Liver (tissue), 7 donors: ENCODE measurements at regions not wholly inside any gene's neighbourhood (a gene's known extent, or its start where the extent isn't known, plus 50 kb on each side); places are given as distances from the start of the nearest gene placed in this dataset.

Experiments
- DNase-seq: peaks from one replicate; pipeline ENCODE4 v3.0.0-alpha.2; 2017; ENCODE audit warnings: low spot score
- H3K27ac ChIP-seq, 2 donors: one replicate each; pipeline ENCODE4 v1.7.0; 2013; ENCODE audit warnings: inconsistent platforms in 2 of 2, low read length in 2 of 2, control low read depth in 1 of 2, low read depth in 1 of 2, mild to moderate bottlenecking in 1 of 2
- H3K27me3 ChIP-seq, 4 donors: one replicate each; pipeline versions ENCODE4 v1.6.1 to v1.7.0; 2013; ENCODE audit warnings: low read length in 3 of 4, inconsistent platforms in 1 of 4, mild to moderate bottlenecking in 1 of 4, moderate library complexity in 1 of 4; ENCODE audit not compliant: control insufficient read depth in 4 of 4, insufficient read depth in 4 of 4
- H3K36me3 ChIP-seq, 4 donors: one replicate each; pipeline versions ENCODE4 v1.6.1 to v1.7.0; 2013; ENCODE audit warnings: low read length in 3 of 4, mild to moderate bottlenecking in 3 of 4, low read depth in 1 of 4, moderate library complexity in 1 of 4; ENCODE audit not compliant: control insufficient read depth in 4 of 4, insufficient read depth in 3 of 4
- H3K4me1 ChIP-seq, 4 donors: one replicate each; pipeline versions ENCODE4 v1.6.1 to v1.7.0; 2013; ENCODE audit warnings: low read length in 3 of 4, mild to moderate bottlenecking in 3 of 4, moderate library complexity in 1 of 4; ENCODE audit not compliant: control insufficient read depth in 4 of 4, insufficient read depth in 4 of 4
- H3K4me3 ChIP-seq, 3 donors: one replicate each; pipeline versions ENCODE4 v1.6.1 to v1.7.0; 2013; ENCODE audit warnings: low read length in 3 of 3, control low read depth in 1 of 3, low read depth in 1 of 3, mild to moderate bottlenecking in 1 of 3
- H3K9ac ChIP-seq, 2 donors: one replicate each; pipeline ENCODE4 v1.7.0; 2013; ENCODE audit warnings: low read length in 2 of 2, mild to moderate bottlenecking in 2 of 2, moderate library complexity in 2 of 2, control low read depth in 1 of 2, low read depth in 1 of 2
- H3K9me3 ChIP-seq, 4 donors: one replicate each; pipeline versions ENCODE4 v1.6.1 to v1.7.0; 2013; ENCODE audit warnings: low read length in 3 of 4; ENCODE audit not compliant: control insufficient read depth in 4 of 4
- EGR1 ChIP-seq, 2 donors: IDR thresholded peaks; 2 replicates each; pipeline ENCODE4 v1.6.1; 2016 to 2018; ENCODE audit warnings: antibody characterized with exemption in 2 of 2, low read depth in 2 of 2
- FOXA1 ChIP-seq: IDR thresholded peaks from 2 replicates; pipeline ENCODE4 v1.6.1; 2016; ENCODE audit warnings: antibody characterized with exemption
- FOXA2 ChIP-seq: IDR thresholded peaks from 2 replicates; pipeline ENCODE4 v1.6.1; 2016; ENCODE audit warnings: antibody characterized with exemption
- GABPA ChIP-seq, 2 donors: IDR thresholded peaks in 1 of 2; conservative IDR thresholded peaks in 1 of 2; 2 replicates each; pipeline ENCODE4 v1.6.1; 2016; ENCODE audit warnings: antibody characterized with exemption in 2 of 2, mild to moderate bottlenecking in 1 of 2, moderate library complexity in 1 of 2
- HNF4A ChIP-seq, 2 donors: conservative IDR thresholded peaks; 2 replicates each; pipeline ENCODE4 v1.6.1; 2016; ENCODE audit warnings: antibody characterized with exemption in 2 of 2, mild to moderate bottlenecking in 2 of 2
- HNF4G ChIP-seq: IDR thresholded peaks from 2 replicates; pipeline ENCODE4 v1.6.1; 2016; ENCODE audit warnings: antibody characterized with exemption
- JUND ChIP-seq, 2 donors: IDR thresholded peaks; 2 replicates each; pipeline ENCODE4 v1.6.1; 2016; ENCODE audit warnings: antibody characterized with exemption in 2 of 2
- NR2F2 ChIP-seq: IDR thresholded peaks from 2 replicates; pipeline ENCODE4 v1.6.1; 2016; ENCODE audit warnings: antibody characterized with exemption
- RAD21 ChIP-seq, 2 donors: IDR thresholded peaks; 2 replicates each; pipeline ENCODE4 v1.6.1; 2016; ENCODE audit warnings: antibody characterized with exemption in 2 of 2, mild to moderate bottlenecking in 2 of 2
- RXRA ChIP-seq, 2 donors: IDR thresholded peaks; 2 replicates each; pipeline ENCODE4 v1.6.1; 2017 to 2018; ENCODE audit warnings: antibody characterized with exemption in 2 of 2, mild to moderate bottlenecking in 1 of 2
- SP1 ChIP-seq: IDR thresholded peaks from 2 replicates; pipeline ENCODE4 v1.6.1; 2018; ENCODE audit warnings: antibody characterized with exemption, mild to moderate bottlenecking
- YY1 ChIP-seq: IDR thresholded peaks from 2 replicates; pipeline ENCODE4 v1.6.1; 2016; ENCODE audit warnings: antibody characterized with exemption, mild to moderate bottlenecking
- TF ChIP-seq, protein P1 (sequence below): IDR thresholded peaks from 2 replicates; pipeline ENCODE4 v1.6.1; 2016; ENCODE audit warnings: antibody characterized with exemption
- TF ChIP-seq, protein P2 (sequence below): fragments of 150-350 bp; IDR thresholded peaks from 2 replicates; pipeline ENCODE4 v1.5.1; 2017; ENCODE audit warnings: improper control_type of control experiment, low read depth, low read length; ENCODE audit not compliant: missing input control
- TF ChIP-seq, protein P3 (sequence below): IDR thresholded peaks from 2 replicates; pipeline ENCODE4 v1.6.1; 2016; ENCODE audit warnings: antibody characterized with exemption
- TF ChIP-seq, protein P4 (sequence below): IDR thresholded peaks from 2 replicates; pipeline ENCODE4 v1.6.1; 2016; ENCODE audit warnings: antibody characterized with exemption
- TF ChIP-seq, protein P5 (sequence below): IDR thresholded peaks from 2 replicates; pipeline ENCODE4 v1.6.1; 2016; ENCODE audit warnings: antibody characterized with exemption, mild to moderate bottlenecking
- donor health status: healthy.
- donor health status: healthy.
- donor health status: healthy.
- donor health status: healthy.

GRCh38 chr6:140872885-140873284, 1259.8 kb upstream of the GJE1 start:
- no peaks in the 10 kb centered on the region for H3K27me3 ChIP-seq
- DNase-seq = no peak
- H3K36me3 ChIP-seq = no peaks in the 10 kb centered on the region
- no peaks in the 10 kb centered on the region for H3K9me3 ChIP-seq
- TF ChIP-seq EGR1 (IDR thresholded peaks at IDR 0.05; ENCODE audit: low read depth in 2 of 2) = no peak
- no peak overlapping the region for H3K27ac ChIP-seq
- H3K4me3 ChIP-seq = no peak overlapping the region
- H3K4me1 ChIP-seq = no peaks in the 10 kb centered on the region
- no peak overlapping the region for H3K9ac ChIP-seq

GRCh38 chr6:140871911-140872310, 1260.8 kb upstream of the GJE1 start:
- no peak overlapping the region for H3K27ac ChIP-seq
- no peak overlapping the region for H3K9ac ChIP-seq
- H3K4me1 ChIP-seq = no peaks in the 10 kb centered on the region
- H3K4me3 ChIP-seq = no peak overlapping the region
- no peaks in the 10 kb centered on the region for H3K9me3 ChIP-seq
- no peak for DNase-seq
- TF ChIP-seq, protein P1, sequence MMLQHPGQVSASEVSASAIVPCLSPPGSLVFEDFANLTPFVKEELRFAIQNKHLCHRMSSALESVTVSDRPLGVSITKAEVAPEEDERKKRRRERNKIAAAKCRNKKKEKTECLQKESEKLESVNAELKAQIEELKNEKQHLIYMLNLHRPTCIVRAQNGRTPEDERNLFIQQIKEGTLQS = no peak
- TF ChIP-seq, protein P2, sequence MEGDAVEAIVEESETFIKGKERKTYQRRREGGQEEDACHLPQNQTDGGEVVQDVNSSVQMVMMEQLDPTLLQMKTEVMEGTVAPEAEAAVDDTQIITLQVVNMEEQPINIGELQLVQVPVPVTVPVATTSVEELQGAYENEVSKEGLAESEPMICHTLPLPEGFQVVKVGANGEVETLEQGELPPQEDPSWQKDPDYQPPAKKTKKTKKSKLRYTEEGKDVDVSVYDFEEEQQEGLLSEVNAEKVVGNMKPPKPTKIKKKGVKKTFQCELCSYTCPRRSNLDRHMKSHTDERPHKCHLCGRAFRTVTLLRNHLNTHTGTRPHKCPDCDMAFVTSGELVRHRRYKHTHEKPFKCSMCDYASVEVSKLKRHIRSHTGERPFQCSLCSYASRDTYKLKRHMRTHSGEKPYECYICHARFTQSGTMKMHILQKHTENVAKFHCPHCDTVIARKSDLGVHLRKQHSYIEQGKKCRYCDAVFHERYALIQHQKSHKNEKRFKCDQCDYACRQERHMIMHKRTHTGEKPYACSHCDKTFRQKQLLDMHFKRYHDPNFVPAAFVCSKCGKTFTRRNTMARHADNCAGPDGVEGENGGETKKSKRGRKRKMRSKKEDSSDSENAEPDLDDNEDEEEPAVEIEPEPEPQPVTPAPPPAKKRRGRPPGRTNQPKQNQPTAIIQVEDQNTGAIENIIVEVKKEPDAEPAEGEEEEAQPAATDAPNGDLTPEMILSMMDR = no peak
- TF ChIP-seq RXRA (IDR thresholded peaks at IDR 0.05) (no peak), SP1 (no peak), GABPA (IDR thresholded peaks at IDR 0.05 in 1 of 2, conservative IDR thresholded peaks at IDR 0.05 in 1 of 2) (no peak), RAD21 (IDR thresholded peaks at IDR 0.05) (no peak), HNF4G (no peak), YY1 (no peak), FOXA1 (no peak), JUND (IDR thresholded peaks at IDR 0.05) (no peak), HNF4A (conservative IDR thresholded peaks at IDR 0.05) (no peak), EGR1 (IDR thresholded peaks at IDR 0.05; ENCODE audit: low read depth in 2 of 2) (no peak), NR2F2 (no peak), FOXA2 (no peak)
- TF ChIP-seq, protein P3, sequence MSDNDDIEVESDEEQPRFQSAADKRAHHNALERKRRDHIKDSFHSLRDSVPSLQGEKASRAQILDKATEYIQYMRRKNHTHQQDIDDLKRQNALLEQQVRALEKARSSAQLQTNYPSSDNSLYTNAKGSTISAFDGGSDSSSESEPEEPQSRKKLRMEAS = no peak
- TF ChIP-seq, protein P4, sequence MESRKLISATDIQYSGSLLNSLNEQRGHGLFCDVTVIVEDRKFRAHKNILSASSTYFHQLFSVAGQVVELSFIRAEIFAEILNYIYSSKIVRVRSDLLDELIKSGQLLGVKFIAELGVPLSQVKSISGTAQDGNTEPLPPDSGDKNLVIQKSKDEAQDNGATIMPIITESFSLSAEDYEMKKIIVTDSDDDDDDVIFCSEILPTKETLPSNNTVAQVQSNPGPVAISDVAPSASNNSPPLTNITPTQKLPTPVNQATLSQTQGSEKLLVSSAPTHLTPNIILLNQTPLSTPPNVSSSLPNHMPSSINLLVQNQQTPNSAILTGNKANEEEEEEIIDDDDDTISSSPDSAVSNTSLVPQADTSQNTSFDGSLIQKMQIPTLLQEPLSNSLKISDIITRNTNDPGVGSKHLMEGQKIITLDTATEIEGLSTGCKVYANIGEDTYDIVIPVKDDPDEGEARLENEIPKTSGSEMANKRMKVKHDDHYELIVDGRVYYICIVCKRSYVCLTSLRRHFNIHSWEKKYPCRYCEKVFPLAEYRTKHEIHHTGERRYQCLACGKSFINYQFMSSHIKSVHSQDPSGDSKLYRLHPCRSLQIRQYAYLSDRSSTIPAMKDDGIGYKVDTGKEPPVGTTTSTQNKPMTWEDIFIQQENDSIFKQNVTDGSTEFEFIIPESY = no peak
- TF ChIP-seq, protein P5, sequence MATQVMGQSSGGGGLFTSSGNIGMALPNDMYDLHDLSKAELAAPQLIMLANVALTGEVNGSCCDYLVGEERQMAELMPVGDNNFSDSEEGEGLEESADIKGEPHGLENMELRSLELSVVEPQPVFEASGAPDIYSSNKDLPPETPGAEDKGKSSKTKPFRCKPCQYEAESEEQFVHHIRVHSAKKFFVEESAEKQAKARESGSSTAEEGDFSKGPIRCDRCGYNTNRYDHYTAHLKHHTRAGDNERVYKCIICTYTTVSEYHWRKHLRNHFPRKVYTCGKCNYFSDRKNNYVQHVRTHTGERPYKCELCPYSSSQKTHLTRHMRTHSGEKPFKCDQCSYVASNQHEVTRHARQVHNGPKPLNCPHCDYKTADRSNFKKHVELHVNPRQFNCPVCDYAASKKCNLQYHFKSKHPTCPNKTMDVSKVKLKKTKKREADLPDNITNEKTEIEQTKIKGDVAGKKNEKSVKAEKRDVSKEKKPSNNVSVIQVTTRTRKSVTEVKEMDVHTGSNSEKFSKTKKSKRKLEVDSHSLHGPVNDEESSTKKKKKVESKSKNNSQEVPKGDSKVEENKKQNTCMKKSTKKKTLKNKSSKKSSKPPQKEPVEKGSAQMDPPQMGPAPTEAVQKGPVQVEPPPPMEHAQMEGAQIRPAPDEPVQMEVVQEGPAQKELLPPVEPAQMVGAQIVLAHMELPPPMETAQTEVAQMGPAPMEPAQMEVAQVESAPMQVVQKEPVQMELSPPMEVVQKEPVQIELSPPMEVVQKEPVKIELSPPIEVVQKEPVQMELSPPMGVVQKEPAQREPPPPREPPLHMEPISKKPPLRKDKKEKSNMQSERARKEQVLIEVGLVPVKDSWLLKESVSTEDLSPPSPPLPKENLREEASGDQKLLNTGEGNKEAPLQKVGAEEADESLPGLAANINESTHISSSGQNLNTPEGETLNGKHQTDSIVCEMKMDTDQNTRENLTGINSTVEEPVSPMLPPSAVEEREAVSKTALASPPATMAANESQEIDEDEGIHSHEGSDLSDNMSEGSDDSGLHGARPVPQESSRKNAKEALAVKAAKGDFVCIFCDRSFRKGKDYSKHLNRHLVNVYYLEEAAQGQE = no peak
- no peaks in the 10 kb centered on the region for H3K27me3 ChIP-seq
- no peaks in the 10 kb centered on the region for H3K36me3 ChIP-seq
